ENCODE measurements at regions not wholly inside any gene's neighbourhood (a gene's known extent, or its start where the extent isn't known, plus 50 kb on each side); places are given as distances from the start of the nearest gene placed in this dataset.

DNA sequence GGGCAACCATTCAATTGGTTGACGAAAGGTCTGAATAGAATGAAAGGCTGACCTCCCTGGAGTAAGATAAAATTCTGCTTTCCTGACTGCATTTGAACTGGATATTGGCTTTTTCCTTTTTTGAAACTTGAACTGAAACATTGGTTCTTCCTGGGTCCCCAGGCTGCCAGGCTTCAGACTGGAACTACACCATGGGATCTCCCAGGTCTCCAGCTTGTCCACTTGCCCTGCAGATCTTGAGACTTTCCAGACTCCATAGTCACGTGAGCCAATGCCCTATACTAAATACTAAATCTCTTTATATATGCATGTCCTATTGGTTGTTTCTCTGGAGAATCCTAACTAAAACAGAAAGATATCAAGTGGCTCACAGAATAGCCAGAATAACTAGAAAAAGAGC is 118.7 kb upstream of the KRR1 start:
- no peak for TF ChIP-seq RNF2 (IDR thresholded peaks at IDR 0.05)
- no peak for TF ChIP-seq POLR2A (conservative IDR thresholded peaks at IDR 0.05)
- TF ChIP-seq MCM3 (IDR thresholded peaks at IDR 0.05) = no peak
- TF ChIP-seq SOX6 (IDR thresholded peaks at IDR 0.05) = no peak
- TF ChIP-seq YBX1 (IDR thresholded peaks at IDR 0.05) = no peak
- TF ChIP-seq, protein P1, sequence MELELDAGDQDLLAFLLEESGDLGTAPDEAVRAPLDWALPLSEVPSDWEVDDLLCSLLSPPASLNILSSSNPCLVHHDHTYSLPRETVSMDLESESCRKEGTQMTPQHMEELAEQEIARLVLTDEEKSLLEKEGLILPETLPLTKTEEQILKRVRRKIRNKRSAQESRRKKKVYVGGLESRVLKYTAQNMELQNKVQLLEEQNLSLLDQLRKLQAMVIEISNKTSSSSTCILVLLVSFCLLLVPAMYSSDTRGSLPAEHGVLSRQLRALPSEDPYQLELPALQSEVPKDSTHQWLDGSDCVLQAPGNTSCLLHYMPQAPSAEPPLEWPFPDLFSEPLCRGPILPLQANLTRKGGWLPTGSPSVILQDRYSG (tag; conservative IDR thresholded peaks at IDR 0.05; ENCODE audit: low read depth) = no peak
- TF ChIP-seq, protein P2, sequence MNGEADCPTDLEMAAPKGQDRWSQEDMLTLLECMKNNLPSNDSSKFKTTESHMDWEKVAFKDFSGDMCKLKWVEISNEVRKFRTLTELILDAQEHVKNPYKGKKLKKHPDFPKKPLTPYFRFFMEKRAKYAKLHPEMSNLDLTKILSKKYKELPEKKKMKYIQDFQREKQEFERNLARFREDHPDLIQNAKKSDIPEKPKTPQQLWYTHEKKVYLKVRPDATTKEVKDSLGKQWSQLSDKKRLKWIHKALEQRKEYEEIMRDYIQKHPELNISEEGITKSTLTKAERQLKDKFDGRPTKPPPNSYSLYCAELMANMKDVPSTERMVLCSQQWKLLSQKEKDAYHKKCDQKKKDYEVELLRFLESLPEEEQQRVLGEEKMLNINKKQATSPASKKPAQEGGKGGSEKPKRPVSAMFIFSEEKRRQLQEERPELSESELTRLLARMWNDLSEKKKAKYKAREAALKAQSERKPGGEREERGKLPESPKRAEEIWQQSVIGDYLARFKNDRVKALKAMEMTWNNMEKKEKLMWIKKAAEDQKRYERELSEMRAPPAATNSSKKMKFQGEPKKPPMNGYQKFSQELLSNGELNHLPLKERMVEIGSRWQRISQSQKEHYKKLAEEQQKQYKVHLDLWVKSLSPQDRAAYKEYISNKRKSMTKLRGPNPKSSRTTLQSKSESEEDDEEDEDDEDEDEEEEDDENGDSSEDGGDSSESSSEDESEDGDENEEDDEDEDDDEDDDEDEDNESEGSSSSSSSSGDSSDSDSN (IDR thresholded peaks at IDR 0.05; ENCODE audit: borderline replicate concordance in 1 of 2, low read depth in 2 of 2, low read length in 2 of 2) = no peak
